ENCODE measurements at regions not wholly inside any gene's neighbourhood (a gene's known extent, or its start where the extent isn't known, plus 50 kb on each side); places are given as distances from the start of the nearest gene placed in this dataset.

- peak; percentile 70 for DNase-seq
- Histone ChIP-seq H3K9me3 (no peaks in the 10 kb centered on the region), H3K27me3 (ENCODE audit: low read depth) (no peaks in the 10 kb centered on the region), H3K27ac (peak overlapping the region; percentile 56), H3K4me3 (no peak overlapping the region), H3K36me3 (no peaks in the 10 kb centered on the region), H3K4me1 (peaks cover 29% of the 10 kb centered on the region)
- intact Hi-C loops (cut with DNase I): no loop called here
- TF ChIP-seq CTCF (IDR thresholded peaks at IDR 0.05): no peak
- ATAC-seq: peak; percentile 65 to 71
These were observed 185.7 kb upstream of the ADO start for GRCh38 chr10:62618576-62619412.

- H3K27me3 ChIP-seq (ENCODE audit: low read depth): no peaks in the 10 kb centered on the region
- intact Hi-C loops (cut with DNase I): no loop called here
- no peak overlapping the region for H3K4me3 ChIP-seq
- peaks cover 29% of the 10 kb centered on the region for H3K4me1 ChIP-seq
- H3K36me3 ChIP-seq: no peaks in the 10 kb centered on the region
- ATAC-seq: peak; percentile 29 to 52
- DNase-seq: no peak
- no peak for TF ChIP-seq CTCF (IDR thresholded peaks at IDR 0.05)
- peak overlapping the region; percentile 56 for H3K27ac ChIP-seq
- H3K9me3 ChIP-seq: no peaks in the 10 kb centered on the region
These were observed 185.1 kb upstream of the ADO start for GRCh38 chr10:62619413-62619738.

GRCh38 chr10:62620491-62620890 lies 184.0 kb upstream of the ADO start:
- peaks cover 29% of the 10 kb centered on the region for H3K4me1 ChIP-seq
- ATAC-seq (peak; percentile 77 to 80), DNase-seq (peak; percentile 55)
- no peaks in the 10 kb centered on the region for H3K36me3 ChIP-seq
- H3K27me3 ChIP-seq (ENCODE audit: low read depth): no peaks in the 10 kb centered on the region
- no peaks in the 10 kb centered on the region for H3K9me3 ChIP-seq
- intact Hi-C loops (cut with DNase I): no loop called here
- peak overlapping the region; percentile 49 for H3K27ac ChIP-seq
- no peak overlapping the region for H3K4me3 ChIP-seq
- TF ChIP-seq CTCF (IDR thresholded peaks at IDR 0.05): no peak

- ATAC-seq: no peak
- no peak overlapping the region for H3K27ac ChIP-seq
- H3K9me3 ChIP-seq: no peaks in the 10 kb centered on the region
- TF ChIP-seq CTCF (IDR thresholded peaks at IDR 0.05): no peak
- H3K4me3 ChIP-seq: no peak overlapping the region
- intact Hi-C loops (cut with DNase I): no loop called here
- peaks cover 17% of the 10 kb centered on the region for H3K4me1 ChIP-seq
- DNase-seq: no peak
- no peaks in the 10 kb centered on the region for H3K36me3 ChIP-seq
- H3K27me3 ChIP-seq (ENCODE audit: low read depth): no peaks in the 10 kb centered on the region
These were observed 181.3 kb upstream of the ADO start for GRCh38 chr10:62623223-62623622.

- DNase-seq: no peak
- Histone ChIP-seq H3K9me3 (no peaks in the 10 kb centered on the region), H3K36me3 (no peaks in the 10 kb centered on the region), H3K4me3 (no peak overlapping the region), H3K27me3 (ENCODE audit: low read depth) (no peaks in the 10 kb centered on the region), H3K27ac (no peak overlapping the region), H3K4me1 (no peaks in the 10 kb centered on the region)
- intact Hi-C loops (cut with DNase I): no loop called here
- ATAC-seq: no peak
- TF ChIP-seq CTCF (IDR thresholded peaks at IDR 0.05): no peak
These were observed 179.0 kb upstream of the ADO start for GRCh38 chr10:62625484-62625883.
